RKO (cell line): ENCODE measurements at regions not wholly inside any gene's neighbourhood (a gene's known extent, or its start where the extent isn't known, plus 50 kb on each side); places are given as distances from the start of the nearest gene placed in this dataset.

ENCODE experiments used
- DNase-seq: peaks from one replicate; pipeline ENCODE4 v3.0.0-alpha.2; 2016; ENCODE audit warnings: low spot score

DNA sequence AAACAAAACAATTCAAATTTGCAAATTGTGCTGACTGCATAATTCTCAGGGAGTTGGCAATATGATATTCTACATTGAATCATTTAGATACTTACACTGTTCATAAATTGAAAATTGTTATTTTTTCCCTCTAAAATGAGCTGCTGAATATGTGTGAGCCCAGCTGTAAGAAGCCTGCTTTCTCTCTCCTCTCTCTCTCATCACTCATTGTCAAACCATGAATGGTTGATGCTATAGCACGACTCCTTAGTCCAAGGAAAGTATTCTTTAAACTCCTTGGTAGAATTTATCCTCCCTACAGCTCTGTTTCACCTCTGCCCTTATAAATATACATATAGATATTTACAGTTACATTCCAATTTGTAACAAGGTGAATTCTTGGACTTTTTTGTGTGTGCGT is 116.4 kb upstream of the POU3F2 start:
- DNase-seq: no peak

DNA sequence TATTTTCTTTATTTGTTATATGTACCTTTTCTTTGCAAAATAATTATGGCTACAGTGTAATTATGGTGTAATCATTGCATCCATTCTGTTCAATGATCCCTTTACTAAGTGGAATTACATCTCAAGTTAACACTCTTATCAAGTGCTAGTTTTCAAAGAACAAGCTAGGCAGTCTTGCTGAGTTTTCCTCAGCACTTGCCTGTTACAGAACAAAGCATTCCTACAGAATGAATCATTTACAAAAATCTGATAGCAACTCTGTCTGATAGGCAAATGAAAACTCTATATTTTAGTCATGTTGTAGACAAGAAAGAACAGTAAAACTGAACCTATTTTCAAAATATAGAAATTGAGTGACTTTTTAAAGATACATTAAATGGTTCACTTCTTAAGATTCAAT is 109.8 kb upstream of the POU3F2 start:
- no peak for DNase-seq

GRCh38 chr6:98747273-98747672 is 87.1 kb upstream of the POU3F2 start:
- DNase-seq: no peak

GRCh38 chr6:98747960-98748359 is 86.4 kb upstream of the POU3F2 start:
- no peak for DNase-seq

GRCh38 chr6:98759459-98759858 is 74.9 kb upstream of the POU3F2 start:
- no peak for DNase-seq

GRCh38 chr6:98764373-98764911 is 69.9 kb upstream of the POU3F2 start:
- no peak for DNase-seq

DNA sequence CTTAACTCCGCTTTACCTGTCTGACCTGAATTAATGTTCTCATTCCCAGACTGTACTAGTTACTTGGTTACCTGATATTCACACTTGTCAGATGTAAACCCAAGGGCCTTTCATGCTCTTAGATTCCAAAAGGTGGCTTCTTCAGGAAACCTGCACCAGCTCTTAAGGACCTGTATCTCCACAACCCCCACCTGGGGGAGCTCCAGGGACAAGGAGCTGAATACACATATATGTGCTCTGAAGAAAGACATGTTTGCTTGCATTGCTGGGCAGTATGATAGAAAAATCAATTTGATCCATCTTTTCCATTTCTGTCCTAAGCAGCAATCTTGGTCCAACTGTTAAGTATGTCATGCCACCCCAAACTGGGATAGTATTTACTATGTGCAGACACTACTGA is 64.8 kb upstream of the POU3F2 start:
- peak; percentile 4 for DNase-seq

DNA sequence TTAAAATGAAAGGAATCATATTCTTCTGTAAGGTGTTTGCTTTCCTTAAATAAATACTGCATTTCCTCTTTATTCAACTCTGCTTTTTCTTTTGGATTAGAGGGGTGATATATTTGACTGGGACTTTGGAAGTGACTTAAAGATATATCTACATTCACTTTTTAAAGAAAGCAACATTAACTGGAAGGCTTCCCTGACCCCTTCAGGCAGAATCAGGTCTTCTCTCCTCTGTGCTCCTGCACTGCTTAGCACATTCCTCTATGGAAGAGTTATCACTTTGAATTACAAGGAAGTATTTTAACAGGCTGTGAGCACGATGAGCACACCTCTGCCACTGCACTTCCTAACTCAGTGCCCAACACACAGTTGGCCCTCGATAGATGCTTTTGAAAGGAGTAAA is 59.2 kb upstream of the POU3F2 start:
- no peak for DNase-seq

DNA sequence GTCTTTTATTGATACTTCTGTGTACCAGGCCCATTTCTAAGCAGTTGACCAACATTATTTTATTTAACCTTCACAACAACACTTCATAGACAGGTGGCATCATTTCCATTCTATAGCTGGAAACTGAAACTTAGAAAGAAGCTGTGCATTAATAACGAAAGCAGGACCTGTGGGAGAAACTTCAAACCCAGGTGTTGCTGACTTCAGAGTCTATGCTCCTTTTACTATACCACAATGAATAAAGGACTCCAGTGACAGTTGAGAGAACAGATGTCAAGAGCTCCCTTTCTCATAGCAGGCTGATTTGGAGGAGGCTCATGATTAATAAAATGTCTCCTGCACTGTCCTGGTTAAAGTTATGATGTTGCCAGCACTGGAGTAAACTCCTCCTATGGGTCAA is 56.6 kb upstream of the POU3F2 start:
- no peak for DNase-seq

GRCh38 chr6:98779618-98780017 is 54.8 kb upstream of the POU3F2 start:
- no peak for DNase-seq

- DNase-seq: no peak
Measured at GRCh38 chr6:98782772-98783171, 51.6 kb upstream of the POU3F2 start.

DNA sequence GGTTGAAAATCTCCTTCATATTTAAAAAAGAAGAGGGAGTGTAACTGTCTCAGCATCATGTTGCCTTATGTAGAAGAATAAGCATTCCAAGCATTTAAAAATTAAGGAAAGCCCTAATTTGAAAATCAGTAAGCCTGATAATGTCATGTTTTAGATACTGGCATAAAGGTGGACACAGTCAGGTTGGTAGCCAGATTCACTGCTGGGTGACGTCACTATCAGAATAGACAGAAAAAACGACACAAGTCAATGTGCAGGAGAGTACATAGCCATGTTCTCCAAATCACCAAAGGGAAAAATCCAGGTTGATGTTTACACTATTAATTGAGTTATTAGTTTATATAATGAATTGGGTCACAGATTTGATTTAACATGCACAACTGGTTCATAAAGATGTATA is 50.8 kb upstream of the POU3F2 start:
- no peak for DNase-seq
